ENCODE measurements at regions not wholly inside any gene's neighbourhood (a gene's known extent, or its start where the extent isn't known, plus 50 kb on each side); places are given as distances from the start of the nearest gene placed in this dataset.

DNA sequence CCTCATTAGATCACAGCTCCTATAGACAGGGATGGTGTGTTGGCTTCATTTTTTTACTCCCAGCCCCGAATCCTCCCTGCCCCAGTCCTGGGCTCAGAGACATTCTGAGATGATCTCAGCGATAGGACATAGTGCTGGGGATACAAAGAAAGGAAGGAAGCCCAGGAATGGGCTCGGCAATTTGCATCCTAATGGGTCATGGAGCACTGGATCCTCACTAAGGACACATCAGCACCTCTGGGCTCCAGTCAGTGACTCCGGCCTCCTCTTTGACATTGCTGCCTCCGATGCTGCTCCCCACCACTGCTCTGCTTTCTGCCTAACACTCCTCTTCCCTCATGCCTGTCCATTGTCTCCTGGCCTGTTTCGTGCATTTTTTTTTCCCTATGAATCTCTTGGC lies 489.1 kb downstream of the STK39 start:
- Histone ChIP-seq H2BK15ac (ENCODE audit: low read length) (no peak overlapping the region), H3K27ac (ENCODE audit: low read depth, low read length) (no peak overlapping the region), H3K18ac (ENCODE audit: extremely low read depth, low read length) (no peak overlapping the region; the same call in 1 of the 2 replicates), H3K9me3 (ENCODE audit: insufficient read depth in 2 of 2, low read depth in 1 of 2, low read length in 1 of 2) (no peaks in the 10 kb centered on the region), H2BK120ac (replicated peaks; ENCODE audit: low read depth, low read length) (no peak overlapping the region), H3K23ac (ENCODE audit: insufficient read length) (no peak overlapping the region), H2AK5ac (ENCODE audit: low read depth, low read length) (peak overlapping the region; percentile 69; the same call in 1 of the 2 replicates), H2BK12ac (ENCODE audit: low read depth, low read length) (peak overlapping the region; percentile 3; the same call in 1 of the 2 replicates), H3K4ac (replicated peaks; ENCODE audit: insufficient read length, low read depth, low read length) (no peak overlapping the region), H3K79me1 (ENCODE audit: low read depth, low read length) (no peaks in the 10 kb centered on the region), H4K20me1 (replicated peaks in 1 of 2; ENCODE audit: control insufficient read depth in 1 of 2, insufficient read depth in 2 of 2, low read length in 2 of 2) (no peaks in the 10 kb centered on the region), H4K91ac (replicated peaks; ENCODE audit: insufficient read length, low read length) (peak overlapping the region; percentile 29), H3K4me3 (ENCODE audit: extremely low read depth in 1 of 4, insufficient read depth in 2 of 4, low read depth in 3 of 4, low read length in 4 of 4) (no peak overlapping the region), H3K9ac (replicated peaks in 1 of 4; ENCODE audit: extremely low read depth in 1 of 4, low read depth in 3 of 4, low read length in 3 of 4) (no peak overlapping the region), H3K56ac (replicated peaks; ENCODE audit: insufficient read length, low read depth, low read length) (no peak overlapping the region), H3K4me2 (ENCODE audit: insufficient read depth in 1 of 2, low read depth in 2 of 2, low read length in 2 of 2) (no peak overlapping the region), H3K14ac (ENCODE audit: insufficient read length) (no peak overlapping the region), H3K23me2 (ENCODE audit: low read depth, low read length) (no peaks in the 10 kb centered on the region), H3K27me3 (replicated peaks in 1 of 4; ENCODE audit: control insufficient read depth in 3 of 4, extremely low read depth in 1 of 4, insufficient read depth in 3 of 4, low read length in 3 of 4) (no peaks in the 10 kb centered on the region), H2AFZ (ENCODE audit: low read length) (no peak overlapping the region), H3K36me3 (ENCODE audit: control insufficient read depth in 2 of 4, insufficient read depth in 4 of 4, low read length in 3 of 4) (no peaks in the 10 kb centered on the region), H4K5ac (ENCODE audit: insufficient read length, low read depth, low read length) (no peak overlapping the region), H4K8ac (ENCODE audit: extremely low read depth, insufficient read depth, low read length) (no peak overlapping the region), H3K79me2 (ENCODE audit: control insufficient read depth in 1 of 2, insufficient read depth in 2 of 2, low read length in 2 of 2) (no peaks in the 10 kb centered on the region), H3K4me1 (replicated peaks in 1 of 4; ENCODE audit: control insufficient read depth in 3 of 4, insufficient read depth in 4 of 4, low read length in 3 of 4) (peaks cover 2 to 19% (median 15%) of the 10 kb centered on the region in 4 experiments; a peak in 6 of 7 replicates), H2BK5ac (ENCODE audit: low read depth, low read length) (peak overlapping the region; percentile 45), H2BK20ac (ENCODE audit: low read length) (no peak overlapping the region)
- POLR2A ChIA-PET (ENCODE audit: partially characterized antibody): no interaction called here
- FAIRE-seq (no peak), DNase-seq (ENCODE audit: low read depth in 1 of 2, low spot score in 2 of 2) (no peak)
- CTCF ChIA-PET (ENCODE audit: partially characterized antibody): interaction anchor here (0.6 to 1.7 kb wide), 4 partner anchors 10 to 150 kb away, joined by 3 to 4 read pairs (median 3); no protein-coding TSS in a partner anchor
- 48% methylated on average over 6 of the region's 6 CpGs; no CpG with 5 or more reads in 1 of the 2 experiments for WGBS, 2 experiments (ENCODE audit: extremely low coverage in 1 of 2, insufficient coverage in 1 of 2, insufficient read length in 1 of 2, insufficient replicate concordance in 2 of 2, low coverage in 1 of 2, low lambda C conversion rate in 2 of 2, missing lambda C conversion rate in 1 of 2)
- no peak for TF ChIP-seq ATF3 (IDR thresholded peaks at IDR 0.05; ENCODE audit: insufficient read depth, low read depth, low read length)
- no peak for TF ChIP-seq EZH2 (IDR thresholded peaks at IDR 0.05; ENCODE audit: low read depth, low read length, severe bottlenecking)
- TF ChIP-seq HDAC2 (IDR thresholded peaks at IDR 0.05; ENCODE audit: borderline replicate concordance in 1 of 2, low read depth in 2 of 2, low read length in 2 of 2): no peak
- TF ChIP-seq SIN3A (conservative IDR thresholded peaks at IDR 0.05 in 1 of 2, IDR thresholded peaks at IDR 0.05 in 1 of 2; ENCODE audit: low read depth in 1 of 2, low read length in 2 of 2): no peak
- no peak for TF ChIP-seq RXRA (IDR thresholded peaks at IDR 0.05; ENCODE audit: insufficient read depth, low read depth, low read length)
- TF ChIP-seq CTBP2 (IDR thresholded peaks at IDR 0.05; ENCODE audit: borderline replicate concordance, insufficient read depth, insufficient read length, low read length): no peak
- no peak for TF ChIP-seq SAP30 (IDR thresholded peaks at IDR 0.05; ENCODE audit: insufficient read depth, insufficient replicate concordance, low read length)
- no peak for TF ChIP-seq TCF12 (IDR thresholded peaks at IDR 0.05; ENCODE audit: low read depth, low read length)
- no peak for TF ChIP-seq POLR2A (IDR thresholded peaks at IDR 0.05; ENCODE audit: control extremely low read depth in 1 of 2, low read depth in 2 of 2, low read length in 2 of 2)
- TF ChIP-seq BCL11A (IDR thresholded peaks at IDR 0.05; ENCODE audit: low read depth in 2 of 2, low read length in 2 of 2): no peak
- TF ChIP-seq SUZ12 (IDR thresholded peaks at IDR 0.05; ENCODE audit: low read length): no peak
- TF ChIP-seq SIRT6 (IDR thresholded peaks at IDR 0.05; ENCODE audit: low read length): no peak
- no peak for TF ChIP-seq RAD21 (IDR thresholded peaks at IDR 0.05 in 1 of 2, conservative IDR thresholded peaks at IDR 0.05 in 1 of 2; ENCODE audit: low read depth in 2 of 2, low read length in 2 of 2)
